RPMI7951 (cell line): ENCODE measurements at regions not wholly inside any gene's neighbourhood (a gene's known extent, or its start where the extent isn't known, plus 50 kb on each side); places are given as distances from the start of the nearest gene placed in this dataset.

Experiments
- DNase-seq: peaks from one replicate; pipeline ENCODE4 v3.0.0-alpha.2; 2012; ENCODE audit warnings: low read depth

GRCh38 chr1:222040955-222041354 lies 299.1 kb upstream of the DUSP10 start:
- no peak for DNase-seq

GRCh38 chr1:222040121-222040805 lies 298.4 kb upstream of the DUSP10 start:
- DNase-seq: no peak

GRCh38 chr1:222038971-222039370 lies 297.1 kb upstream of the DUSP10 start:
- no peak for DNase-seq

- no peak for DNase-seq
These were observed 295.8 kb upstream of the DUSP10 start for GRCh38 chr1:222037720-222038119.

- no peak for DNase-seq
These were observed 292.9 kb upstream of the DUSP10 start for GRCh38 chr1:222034790-222035189.

- DNase-seq: no peak
These were observed 291.6 kb upstream of the DUSP10 start for GRCh38 chr1:222033450-222033849.

- no peak for DNase-seq
These were observed 289.4 kb upstream of the DUSP10 start for GRCh38 chr1:222031318-222031717.

- no peak for DNase-seq
These were observed 286.8 kb upstream of the DUSP10 start for GRCh38 chr1:222028676-222029075.

- DNase-seq: no peak
These were observed 286.2 kb upstream of the DUSP10 start for GRCh38 chr1:222028116-222028515.

GRCh38 chr1:222026280-222026679 lies 284.4 kb upstream of the DUSP10 start:
- DNase-seq: no peak

GRCh38 chr1:222023025-222023424 lies 281.1 kb upstream of the DUSP10 start:
- no peak for DNase-seq

GRCh38 chr1:222021129-222021528 lies 279.2 kb upstream of the DUSP10 start:
- peak; percentile 36 for DNase-seq

GRCh38 chr1:222020553-222020952 lies 278.7 kb upstream of the DUSP10 start:
- no peak for DNase-seq

- DNase-seq: no peak
These were observed 277.1 kb upstream of the DUSP10 start for GRCh38 chr1:222019029-222019428.

- no peak for DNase-seq
These were observed 276.2 kb upstream of the DUSP10 start for GRCh38 chr1:222018041-222018440.

- DNase-seq: no peak
These were observed 273.8 kb upstream of the DUSP10 start for GRCh38 chr1:222015686-222016085.

- DNase-seq: no peak
These were observed 272.1 kb upstream of the DUSP10 start for GRCh38 chr1:222014001-222014400.

- no peak for DNase-seq
These were observed 270.9 kb upstream of the DUSP10 start for GRCh38 chr1:222012816-222013215.

- DNase-seq: no peak
These were observed 268.4 kb upstream of the DUSP10 start for GRCh38 chr1:222010306-222010705.

GRCh38 chr1:222009105-222009730 lies 267.3 kb upstream of the DUSP10 start:
- peak; percentile 29 for DNase-seq

- DNase-seq: no peak
These were observed 264.8 kb upstream of the DUSP10 start for GRCh38 chr1:222006715-222007114.

GRCh38 chr1:222004784-222005183 lies 262.9 kb upstream of the DUSP10 start:
- DNase-seq: no peak

GRCh38 chr1:222004034-222004433 lies 262.1 kb upstream of the DUSP10 start:
- no peak for DNase-seq

- no peak for DNase-seq
These were observed 260.6 kb upstream of the DUSP10 start for GRCh38 chr1:222002503-222002902.
